Endothelial cell (in vitro differentiated cells): ENCODE measurements at regions not wholly inside any gene's neighbourhood (a gene's known extent, or its start where the extent isn't known, plus 50 kb on each side); places are given as distances from the start of the nearest gene placed in this dataset.

ENCODE experiments used
- DNase-seq: peaks from one replicate; pipeline ENCODE4 v3.0.0; 2021; ENCODE audit warnings: low spot score
- H3K27ac Mint-ChIP-seq: one replicate; pipeline ENCODE4 v1.8.0; 2021; ENCODE audit warnings: mixed read lengths, inconsistent platforms; ENCODE audit not compliant: unreplicated experiment
- H3K27me3 Mint-ChIP-seq: one replicate; pipeline ENCODE4 v1.8.0; 2021; ENCODE audit warnings: mild to moderate bottlenecking, moderate library complexity, mixed read lengths, inconsistent platforms; ENCODE audit not compliant: unreplicated experiment
- H3K36me3 Mint-ChIP-seq: one replicate; pipeline ENCODE4 v1.8.0; 2021; ENCODE audit warnings: mild to moderate bottlenecking, low read depth, mixed read lengths, inconsistent platforms; ENCODE audit not compliant: unreplicated experiment
- H3K4me1 Mint-ChIP-seq: one replicate; pipeline ENCODE4 v1.8.0; 2021; ENCODE audit warnings: mild to moderate bottlenecking, mixed read lengths, inconsistent platforms; ENCODE audit not compliant: unreplicated experiment
- H3K4me3 Mint-ChIP-seq: one replicate; pipeline ENCODE4 v1.8.0; 2021; ENCODE audit warnings: mild to moderate bottlenecking, mixed read lengths, inconsistent platforms; ENCODE audit not compliant: unreplicated experiment
- H3K9me3 Mint-ChIP-seq: one replicate; pipeline ENCODE4 v1.8.0; 2021; ENCODE audit warnings: mixed read lengths, inconsistent platforms; ENCODE audit not compliant: unreplicated experiment
- CTCF ChIP-seq: fragments of 200-600 bp; sonication (generic); IDR thresholded peaks from one replicate; pipeline ENCODE4 v1.5.0; 2021; ENCODE audit warnings: antibody characterized with exemption; ENCODE audit not compliant: unreplicated experiment

- Mint-ChIP-seq H3K4me3 (peak overlapping the region; percentile 29), H3K27ac (peak overlapping the region; percentile 95), H3K36me3 (no peaks in the 10 kb centered on the region), H3K27me3 (no peaks in the 10 kb centered on the region), H3K4me1 (peaks cover 14% of the 10 kb centered on the region), H3K9me3 (no peaks in the 10 kb centered on the region)
- peak; percentile 13 for DNase-seq
- TF ChIP-seq CTCF: no peak
Measured at GRCh38 chr6:140320081-140321080, 945.9 kb upstream of the CITED2 start.

- no peak overlapping the region for H3K4me3 Mint-ChIP-seq
- no peaks in the 10 kb centered on the region for H3K36me3 Mint-ChIP-seq
- no peaks in the 10 kb centered on the region for H3K9me3 Mint-ChIP-seq
- no peak for DNase-seq
- no peaks in the 10 kb centered on the region for H3K27me3 Mint-ChIP-seq
- peaks cover 14% of the 10 kb centered on the region for H3K4me1 Mint-ChIP-seq
- no peak for TF ChIP-seq CTCF
- no peak overlapping the region for H3K27ac Mint-ChIP-seq
Measured at GRCh38 chr6:140319209-140319608, 944.8 kb upstream of the CITED2 start.

GRCh38 chr6:140318408-140318807 lies 944.0 kb upstream of the CITED2 start:
- no peak for TF ChIP-seq CTCF
- H3K27me3 Mint-ChIP-seq: no peaks in the 10 kb centered on the region
- H3K36me3 Mint-ChIP-seq: no peaks in the 10 kb centered on the region
- no peak overlapping the region for H3K27ac Mint-ChIP-seq
- H3K9me3 Mint-ChIP-seq: no peaks in the 10 kb centered on the region
- H3K4me1 Mint-ChIP-seq: peaks cover 14% of the 10 kb centered on the region
- no peak overlapping the region for H3K4me3 Mint-ChIP-seq
- DNase-seq: no peak

- no peak overlapping the region for H3K27ac Mint-ChIP-seq
- no peak for TF ChIP-seq CTCF
- no peaks in the 10 kb centered on the region for H3K9me3 Mint-ChIP-seq
- no peaks in the 10 kb centered on the region for H3K36me3 Mint-ChIP-seq
- DNase-seq: no peak
- no peak overlapping the region for H3K4me3 Mint-ChIP-seq
- H3K27me3 Mint-ChIP-seq: no peaks in the 10 kb centered on the region
- H3K4me1 Mint-ChIP-seq: peaks cover 14% of the 10 kb centered on the region
Measured at GRCh38 chr6:140317950-140318349, 943.5 kb upstream of the CITED2 start.

- Mint-ChIP-seq H3K27ac (no peak overlapping the region), H3K27me3 (no peaks in the 10 kb centered on the region), H3K4me3 (no peak overlapping the region), H3K4me1 (peaks cover 14% of the 10 kb centered on the region), H3K36me3 (no peaks in the 10 kb centered on the region), H3K9me3 (no peaks in the 10 kb centered on the region)
- no peak for TF ChIP-seq CTCF
- DNase-seq: no peak
Measured at GRCh38 chr6:140316966-140317365, 942.5 kb upstream of the CITED2 start.
